NCI-H1436 (cell line): ENCODE measurements at regions not wholly inside any gene's neighbourhood (a gene's known extent, or its start where the extent isn't known, plus 50 kb on each side); places are given as distances from the start of the nearest gene placed in this dataset.

Experiments used
- DNase-seq: peaks from one replicate; lab custom pipeline; 2025; lab: John Stamatoyannopoulos, UW

GRCh38 chr13:78779608-78780007, 120.7 kb upstream of the OBI1 start:
- no peak for DNase-seq

GRCh38 chr13:78777976-78778375, 119.0 kb upstream of the OBI1 start:
- DNase-seq = no peak

DNA sequence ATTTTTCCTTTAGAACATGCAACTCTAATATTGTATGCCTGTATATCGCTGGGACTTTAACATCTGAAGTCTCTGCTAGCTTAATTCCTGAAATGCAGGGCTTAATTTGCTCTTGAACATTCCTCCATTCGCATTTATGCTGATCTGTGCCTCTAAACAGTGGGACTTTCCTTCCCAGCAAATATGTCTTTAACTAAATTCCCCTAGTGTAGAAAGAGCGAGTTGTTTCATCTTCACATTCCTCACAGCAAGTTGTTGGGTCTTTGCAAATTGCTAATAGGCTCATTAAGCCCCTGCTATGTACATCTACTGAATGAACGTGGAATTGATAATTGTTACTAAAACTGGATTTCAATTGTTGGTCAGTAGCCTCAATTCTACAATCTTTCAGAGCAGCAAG, 118.4 kb upstream of the OBI1 start:
- DNase-seq = no peak

DNA sequence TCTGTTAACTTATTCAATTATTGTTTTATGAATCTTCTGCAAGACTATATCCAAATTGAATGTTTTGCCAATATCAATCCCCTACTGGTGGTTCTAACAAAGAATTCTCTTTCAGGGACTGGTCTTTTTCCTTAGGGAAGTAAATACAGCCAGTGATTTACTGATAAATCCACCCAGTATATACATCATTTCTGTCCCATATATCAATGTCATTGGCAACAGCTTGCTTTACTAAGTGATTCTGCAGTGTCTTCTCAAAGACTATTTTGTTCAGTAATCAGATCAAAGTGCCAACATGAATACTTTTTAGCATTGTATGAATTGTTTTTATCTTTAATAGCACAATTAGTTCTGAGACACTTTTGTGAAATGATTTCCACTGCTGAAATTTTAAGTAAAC, 114.0 kb upstream of the OBI1 start:
- no peak for DNase-seq

- no peak for DNase-seq
Measured at GRCh38 chr13:78770601-78771000, 111.6 kb upstream of the OBI1 start.

GRCh38 chr13:78768950-78769349, 110.0 kb upstream of the OBI1 start:
- no peak for DNase-seq

DNA sequence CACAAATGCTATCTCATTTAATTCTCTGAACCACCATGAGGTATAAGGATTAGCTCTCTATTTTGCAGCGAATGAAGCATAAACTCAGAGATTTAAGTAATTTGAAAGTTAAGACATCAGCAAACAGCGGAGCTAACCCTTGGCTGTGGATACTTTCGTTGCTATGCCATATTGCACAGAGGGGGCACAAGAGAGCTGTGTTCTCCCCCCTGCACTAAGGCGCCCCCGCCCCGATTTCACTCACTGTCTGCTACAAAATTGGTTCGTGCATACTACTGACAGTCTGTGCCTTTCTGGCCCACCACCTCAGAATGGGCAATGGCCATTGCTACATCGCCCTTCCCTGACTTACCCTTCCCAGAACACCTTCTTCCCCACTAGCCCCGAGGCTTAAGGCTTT, 105.7 kb upstream of the OBI1 start:
- DNase-seq = no peak

DNA sequence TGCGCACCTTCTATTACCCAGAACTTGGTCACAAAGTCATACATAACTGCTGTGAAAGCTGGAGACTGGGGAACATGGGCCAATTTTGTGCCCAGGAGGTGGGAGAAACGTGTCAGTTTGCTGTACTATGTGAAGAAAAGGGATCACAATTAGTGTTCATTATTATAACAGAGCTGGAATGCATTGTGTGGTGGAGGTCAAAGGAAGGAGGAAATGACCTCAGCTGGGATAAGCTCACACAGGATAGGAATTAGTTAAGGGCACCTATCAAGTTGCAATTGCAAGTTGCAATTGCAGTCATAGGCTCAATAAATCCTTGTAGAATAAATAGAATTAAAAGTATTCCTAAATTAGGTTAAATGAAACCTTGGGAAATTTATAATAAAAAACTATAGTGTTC, 103.9 kb upstream of the OBI1 start:
- no peak for DNase-seq

GRCh38 chr13:78759704-78760103, 100.7 kb upstream of the OBI1 start:
- DNase-seq = no peak

GRCh38 chr13:78758549-78758948, 99.6 kb upstream of the OBI1 start:
- DNase-seq = no peak

DNA sequence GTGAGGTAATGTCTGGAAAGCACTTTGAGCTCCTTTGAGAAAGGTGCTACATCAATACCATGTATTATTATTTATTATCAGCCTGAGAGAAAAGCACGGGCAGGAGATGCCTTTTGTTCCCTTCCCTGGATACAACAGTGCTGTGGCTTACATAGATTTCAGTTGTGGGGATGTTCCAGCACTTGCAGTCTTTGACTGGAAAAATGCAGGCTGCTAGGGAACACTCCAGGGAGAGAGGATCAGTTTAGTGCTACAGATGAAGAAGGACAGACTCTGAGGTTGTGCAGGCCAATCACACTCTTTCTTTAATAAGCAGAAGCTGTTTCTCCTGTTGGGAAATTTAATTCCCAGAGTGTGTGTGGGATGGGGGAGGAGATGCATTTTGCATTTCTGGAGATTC, 94.5 kb upstream of the OBI1 start:
- no peak for DNase-seq

DNA sequence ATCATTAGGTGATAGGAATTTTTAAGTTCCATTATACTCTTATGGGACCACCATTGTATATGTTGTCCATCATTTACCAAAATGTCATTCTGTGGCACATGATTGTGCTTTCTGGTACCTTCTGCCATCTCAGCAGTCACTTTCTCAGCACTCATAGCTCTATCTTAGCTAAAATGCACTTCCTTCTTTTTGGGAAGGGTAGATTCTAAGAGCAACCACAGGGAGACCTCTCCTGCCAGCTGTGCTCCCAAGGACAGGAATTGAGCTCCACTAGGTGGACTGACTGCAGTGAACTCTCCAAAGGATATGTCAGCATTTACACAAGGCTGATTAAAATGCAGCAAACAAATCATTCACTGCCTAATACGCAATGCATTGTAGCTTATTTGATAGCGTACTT, 91.8 kb upstream of the OBI1 start:
- no peak for DNase-seq

GRCh38 chr13:78743973-78744372, 85.0 kb upstream of the OBI1 start:
- DNase-seq = no peak

DNA sequence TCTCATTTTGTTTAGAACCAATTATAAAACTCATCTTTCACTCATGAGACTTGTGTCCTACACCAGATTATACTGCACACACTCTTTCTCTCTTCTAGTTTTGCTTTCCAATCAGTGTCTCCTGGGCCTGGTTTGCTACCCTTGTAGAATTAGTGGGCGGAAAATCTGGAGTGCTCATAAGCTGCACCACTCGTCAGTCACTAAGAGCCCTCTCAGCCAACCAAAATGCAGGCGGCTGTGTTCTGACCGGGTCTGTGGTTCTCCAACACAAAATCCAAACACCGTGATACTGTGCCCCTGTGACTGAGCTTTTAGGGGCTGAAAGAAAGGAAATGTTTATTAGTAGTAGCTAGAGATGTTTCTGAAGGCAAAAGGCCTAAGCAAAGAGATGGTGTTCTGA, 83.7 kb upstream of the OBI1 start:
- DNase-seq = peak; percentile 60

- DNase-seq = no peak
Measured at GRCh38 chr13:78736142-78736541, 77.2 kb upstream of the OBI1 start.

GRCh38 chr13:78732445-78733017, 73.6 kb upstream of the OBI1 start:
- DNase-seq = no peak

- DNase-seq = no peak
Measured at GRCh38 chr13:78722700-78723099, 63.7 kb upstream of the OBI1 start.

DNA sequence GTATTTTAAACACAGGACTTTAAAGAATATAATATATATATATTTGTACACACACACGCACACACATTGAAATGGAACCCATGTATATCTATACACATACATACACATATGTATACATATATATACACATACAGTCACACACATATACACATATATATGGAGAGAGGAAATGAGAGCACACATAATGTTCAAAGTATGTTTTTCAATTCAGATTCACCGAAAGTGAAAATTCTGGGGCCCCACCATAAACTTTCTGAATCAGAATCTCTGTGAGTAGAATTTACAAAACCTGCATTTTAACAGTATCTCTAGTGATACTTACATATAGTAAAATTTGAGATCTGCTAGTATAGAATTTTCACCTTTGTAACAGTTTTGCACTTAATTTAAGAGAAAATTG, 60.4 kb upstream of the OBI1 start:
- DNase-seq = no peak

DNA sequence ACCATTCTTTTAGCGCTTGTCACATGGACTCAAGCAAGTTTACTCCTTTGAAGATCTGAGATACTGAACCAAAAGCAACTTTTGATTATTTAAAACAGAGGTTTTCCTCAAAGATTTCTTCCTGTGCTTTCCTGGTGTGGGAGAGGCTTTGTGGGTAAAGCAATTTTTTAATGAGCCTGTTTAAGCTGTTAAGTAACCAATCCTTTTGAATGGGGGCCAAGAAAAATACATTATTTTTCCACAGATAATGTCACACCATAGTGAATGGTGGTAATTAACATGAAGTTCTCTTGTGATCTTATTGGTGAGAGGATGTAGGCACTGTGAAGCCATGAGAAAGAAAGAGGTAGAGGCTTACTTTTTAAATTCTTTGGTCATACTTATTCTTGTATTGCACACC, 55.8 kb upstream of the OBI1 start:
- DNase-seq = no peak

GRCh38 chr13:78712831-78713230, 53.9 kb upstream of the OBI1 start:
- DNase-seq = peak; percentile 69

DNA sequence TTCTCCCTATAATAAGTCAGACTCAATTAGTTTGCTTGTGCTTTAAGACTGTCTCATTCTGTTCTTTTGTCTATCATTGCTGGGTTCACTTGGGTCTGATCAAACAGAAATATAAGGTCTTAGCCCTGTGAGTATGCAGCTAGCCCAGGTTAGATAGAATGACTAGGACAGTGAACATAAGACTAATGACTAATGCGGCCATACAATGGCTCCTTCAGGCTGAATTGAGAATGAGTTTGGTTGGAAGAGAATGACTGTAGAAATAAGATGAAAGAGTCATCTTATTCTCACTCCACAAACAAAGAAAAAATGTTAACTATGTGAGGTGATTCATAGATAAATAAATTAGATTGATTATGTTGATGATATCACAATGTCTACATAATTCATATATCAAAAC, 50.1 kb upstream of the OBI1 start:
- DNase-seq = no peak
